GM21723 (cell line): ENCODE measurements at regions not wholly inside any gene's neighbourhood (a gene's known extent, or its start where the extent isn't known, plus 50 kb on each side); places are given as distances from the start of the nearest gene placed in this dataset.
A peak's percentile ranks its signal among the peaks of the same experiment; 100 is the strongest.

ENCODE experiments used
- ATAC-seq: cut with Tn5 transposase; IDR thresholded peaks from one replicate; pipeline ENCODE4 v1.9.1; 2021; ENCODE audit warnings: mild to moderate bottlenecking, moderate library complexity; ENCODE audit not compliant: unreplicated experiment

GRCh38 chr10:60572511-60573194 lies 183.0 kb upstream of the ANK3 start:
- ATAC-seq = peak; percentile 67

DNA sequence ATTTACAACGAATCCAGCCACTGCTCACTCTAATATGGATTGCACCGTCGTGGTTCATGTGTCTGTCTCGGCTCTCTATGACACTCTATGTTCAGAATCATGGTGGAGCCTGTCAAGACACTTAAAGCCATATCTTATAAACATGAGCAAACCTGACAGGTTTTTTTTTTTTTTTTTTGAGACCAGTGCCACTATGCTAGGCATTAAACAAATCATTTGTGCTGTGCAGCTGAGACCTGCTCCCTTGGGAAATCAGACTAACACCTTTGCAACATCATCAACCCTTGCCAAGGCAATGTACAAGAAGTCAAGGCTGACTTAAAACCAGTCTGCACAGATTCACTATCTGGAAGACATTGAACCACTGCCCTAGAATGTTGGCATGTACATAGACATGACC lies 181.2 kb upstream of the ANK3 start:
- no peak for ATAC-seq

- ATAC-seq = no peak
Observed at GRCh38 chr10:60570272-60570865, 180.7 kb upstream of the ANK3 start.

- no peak for ATAC-seq
Observed at GRCh38 chr10:60569681-60570080, 180.0 kb upstream of the ANK3 start.

DNA sequence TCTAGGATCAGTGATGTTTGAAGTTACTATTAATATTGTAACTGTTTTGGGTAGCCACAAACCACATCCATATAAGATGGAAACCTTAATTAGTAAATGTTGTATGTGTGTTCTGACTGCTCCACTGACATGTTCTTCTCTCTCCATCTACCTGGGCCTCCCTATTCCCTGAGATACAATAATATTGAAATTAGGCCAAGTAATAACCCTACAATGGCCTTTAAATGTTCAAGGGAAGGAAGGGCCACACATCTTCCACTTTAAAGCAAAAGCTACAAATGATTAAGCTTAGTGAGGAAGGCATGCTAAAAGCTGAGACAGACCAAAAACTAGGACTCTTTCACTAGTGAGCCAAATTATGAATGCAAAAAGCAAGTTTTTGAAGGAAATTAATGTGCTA lies 176.4 kb upstream of the ANK3 start:
- no peak for ATAC-seq

DNA sequence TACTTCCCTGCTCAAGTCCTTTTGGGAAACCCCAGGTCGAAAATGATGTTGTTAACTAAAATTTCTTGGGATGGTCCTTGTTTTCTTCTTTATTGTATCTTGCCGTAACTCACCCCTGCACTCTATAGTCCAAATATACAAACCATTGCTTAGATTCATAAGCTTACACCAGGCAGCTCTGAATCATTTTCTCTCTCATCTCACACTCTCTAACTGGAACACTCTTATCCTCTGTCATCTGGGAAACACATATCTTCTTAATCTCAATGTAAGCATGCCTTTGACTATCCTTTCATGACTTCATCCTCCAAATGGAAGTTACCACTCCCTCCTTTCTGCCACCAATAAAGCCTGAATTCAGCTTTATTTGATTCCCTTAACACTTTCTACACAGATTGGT lies 175.8 kb upstream of the ANK3 start:
- no peak for ATAC-seq

DNA sequence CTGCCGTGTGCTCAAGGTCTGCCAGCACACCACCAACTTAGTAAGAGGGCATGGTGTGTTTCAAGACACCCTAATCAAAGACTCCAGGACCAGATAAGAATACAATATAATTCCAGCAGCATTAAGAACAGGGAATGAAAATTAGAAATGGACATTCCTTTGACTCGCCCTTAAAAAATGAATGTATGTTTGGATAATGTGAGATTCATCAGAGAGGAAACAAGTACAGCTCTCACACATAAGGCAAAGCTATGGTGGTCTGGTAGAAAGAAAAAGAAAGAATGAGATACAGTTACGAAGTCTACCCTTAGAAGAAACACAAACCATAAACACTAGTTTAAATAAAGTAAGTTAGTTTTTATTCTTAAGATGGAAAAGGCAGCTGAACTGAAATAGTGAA lies 174.8 kb upstream of the ANK3 start:
- no peak for ATAC-seq

DNA sequence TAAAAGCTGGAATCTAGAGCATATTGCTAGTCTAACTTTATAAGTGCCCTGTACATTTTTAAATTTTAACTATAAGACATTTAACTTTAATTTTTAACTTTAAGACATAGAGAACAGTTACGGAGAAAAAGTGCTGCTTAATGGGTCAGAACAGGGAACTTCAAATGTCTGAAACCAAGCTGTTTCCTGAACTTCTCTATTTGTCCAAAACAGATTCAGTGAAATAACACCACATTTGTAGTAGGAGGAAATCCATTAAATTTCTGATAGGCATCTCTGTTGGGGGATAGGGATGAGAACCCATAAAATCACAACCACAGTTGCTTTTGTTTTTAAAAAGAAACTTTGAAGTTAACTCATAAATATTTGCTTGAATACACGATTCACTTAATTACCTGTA lies 170.8 kb upstream of the ANK3 start:
- ATAC-seq = no peak

DNA sequence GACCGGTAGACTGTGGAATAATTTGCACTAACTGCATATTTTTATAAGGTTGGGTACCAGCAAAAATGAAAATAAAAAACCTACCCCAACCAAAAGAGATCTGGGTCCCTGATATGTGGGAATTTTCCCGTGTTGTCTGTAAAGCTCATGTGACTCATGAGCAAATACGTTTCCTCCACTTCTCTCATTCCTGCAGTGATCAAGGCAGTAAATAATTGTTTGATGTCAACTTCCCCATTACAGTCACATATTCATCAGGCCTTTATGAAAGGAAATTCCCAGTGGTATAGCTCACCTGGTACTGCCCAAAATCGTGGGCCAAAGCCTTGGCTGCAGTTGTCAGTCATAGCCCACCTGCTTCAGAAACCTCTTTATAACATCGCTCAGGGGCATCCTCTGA lies 166.0 kb upstream of the ANK3 start:
- ATAC-seq = no peak

DNA sequence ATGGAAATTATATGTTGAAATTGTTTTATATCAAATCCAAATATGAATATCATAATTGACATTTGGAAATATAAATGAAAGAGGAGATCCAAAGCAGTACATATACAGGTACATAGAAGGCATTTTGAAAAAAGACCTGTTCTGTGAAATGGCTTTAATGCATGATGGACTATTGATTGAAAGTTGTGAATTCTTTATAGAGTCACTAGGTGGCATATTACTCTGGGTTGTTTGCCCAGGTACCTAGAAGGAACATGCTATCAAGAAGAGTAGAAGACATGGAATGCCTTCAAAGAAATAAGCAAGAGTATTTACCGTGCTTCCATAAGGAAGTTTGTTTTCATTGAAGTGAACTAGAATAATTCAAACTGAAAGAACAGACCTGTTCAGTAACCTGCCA lies 160.0 kb upstream of the ANK3 start:
- ATAC-seq = peak; percentile 57

DNA sequence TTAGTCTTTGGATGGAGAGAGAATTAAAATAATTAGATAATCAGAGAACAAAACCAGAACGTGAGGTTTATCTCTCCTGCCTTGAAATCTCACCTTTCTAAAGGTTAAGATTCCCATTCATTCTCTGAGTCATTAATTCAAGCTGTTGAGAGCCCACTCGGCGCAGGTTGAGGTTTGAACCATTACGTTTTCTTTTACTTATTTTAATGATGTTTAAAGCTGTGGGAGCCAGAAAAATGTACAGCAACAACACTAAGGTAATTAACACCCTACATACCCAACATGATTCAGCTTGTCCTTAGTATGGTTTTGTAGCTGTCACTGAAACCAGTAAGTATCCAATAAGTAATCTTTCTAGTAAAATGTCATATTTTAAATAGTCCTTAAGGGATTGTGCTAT lies 153.0 kb upstream of the ANK3 start:
- ATAC-seq = no peak

DNA sequence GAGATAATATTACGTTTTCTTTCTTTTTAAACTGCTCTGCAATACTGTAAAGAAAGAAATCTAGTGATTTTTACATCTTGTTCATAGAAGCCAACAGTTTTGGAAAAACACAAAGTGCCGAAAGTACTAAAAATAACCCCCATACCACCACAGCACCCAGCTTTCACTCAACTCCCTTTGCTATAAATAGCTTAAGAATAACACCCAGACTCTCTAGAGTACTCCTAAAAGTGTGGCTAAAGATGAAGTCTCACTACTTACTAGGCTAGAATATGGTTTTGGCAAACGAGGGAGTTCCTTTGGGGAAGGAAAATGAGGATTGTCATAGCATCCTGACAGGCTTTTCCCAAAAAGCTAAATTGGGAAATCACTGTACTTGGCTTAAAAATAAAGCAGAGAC lies 151.8 kb upstream of the ANK3 start:
- ATAC-seq = no peak

DNA sequence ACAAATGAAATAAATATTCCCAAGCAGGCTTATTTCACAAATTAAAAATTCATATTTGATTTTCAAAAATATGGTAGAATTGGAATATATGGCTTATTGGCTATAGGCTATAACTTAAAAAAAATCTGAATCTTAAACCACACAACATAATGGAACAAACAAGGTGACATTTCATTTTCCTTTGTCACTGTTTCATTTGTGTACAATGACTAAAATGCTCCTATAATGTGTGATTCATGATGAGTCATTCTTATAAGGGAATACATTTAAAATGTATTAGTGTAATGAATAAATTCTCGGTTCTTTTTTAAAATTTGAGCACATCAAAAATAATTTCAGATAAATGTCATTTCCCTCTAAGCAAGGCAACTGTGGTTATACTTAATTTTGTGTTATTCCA lies 148.0 kb upstream of the ANK3 start:
- ATAC-seq = no peak

DNA sequence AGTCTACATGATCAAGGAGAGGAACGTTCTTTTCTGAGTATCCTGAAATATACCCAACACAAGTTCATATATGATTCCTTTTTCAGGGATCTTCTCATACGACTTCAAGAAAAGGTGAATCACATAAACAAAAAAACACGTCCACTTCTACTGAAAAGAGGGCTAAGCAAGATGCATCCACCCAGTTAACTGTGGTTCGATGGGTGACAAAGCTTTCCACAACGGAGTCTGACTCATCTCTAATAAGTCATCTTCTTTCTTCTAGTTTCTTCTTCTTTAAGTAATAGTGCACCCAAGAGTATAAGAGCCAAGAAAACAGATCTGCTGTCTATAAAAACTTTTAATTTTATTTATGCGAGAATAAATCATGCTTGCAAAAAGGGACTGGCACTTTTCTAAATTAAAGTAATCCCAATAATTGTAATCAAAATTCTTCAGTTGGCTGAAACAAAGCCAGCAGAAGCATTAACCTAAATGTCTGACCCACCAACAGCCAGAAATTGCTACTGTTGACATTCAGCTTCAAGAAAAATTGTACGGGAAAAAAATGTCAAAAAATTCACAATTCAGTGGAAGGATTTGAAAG lies 146.9 kb upstream of the ANK3 start:
- no peak for ATAC-seq

- no peak for ATAC-seq
Observed at GRCh38 chr10:60535427-60535826, 145.8 kb upstream of the ANK3 start.

GRCh38 chr10:60534761-60535389 lies 145.2 kb upstream of the ANK3 start:
- ATAC-seq = no peak

DNA sequence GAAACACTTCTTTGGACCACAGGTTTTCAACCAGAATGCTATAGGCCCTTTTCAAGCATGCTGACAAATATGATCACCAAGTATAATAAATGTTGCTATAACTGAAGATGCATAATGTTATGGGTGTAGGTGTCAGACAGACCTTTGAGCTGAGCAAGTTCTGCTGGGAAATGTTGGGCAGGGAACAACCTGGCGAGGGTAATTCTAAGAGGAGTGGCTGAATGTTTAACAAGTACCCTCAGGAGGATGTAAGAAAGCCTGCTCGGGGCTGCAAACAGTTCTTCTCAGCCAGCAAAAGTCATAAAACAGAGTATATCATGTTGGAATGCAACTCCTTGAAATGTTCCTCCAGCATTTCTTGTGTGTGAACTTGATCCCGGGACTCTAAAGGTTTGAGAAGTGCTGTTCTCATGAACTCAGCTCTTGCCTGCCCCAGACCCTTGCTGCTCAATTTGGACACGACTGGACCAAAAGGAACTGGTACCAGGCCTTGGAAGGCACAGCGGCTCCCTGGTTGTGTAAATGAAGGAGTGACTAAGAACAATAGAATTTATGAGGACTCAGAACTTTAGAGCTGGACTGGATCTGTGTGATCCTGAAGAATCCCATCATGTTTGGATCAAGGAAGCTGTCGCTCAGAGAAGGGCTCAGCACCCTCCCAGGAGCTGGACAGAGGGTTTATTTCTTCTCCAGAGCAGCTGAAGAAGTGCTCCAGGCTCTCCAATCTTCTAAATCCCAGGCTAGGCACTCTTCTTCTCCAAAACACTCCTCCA lies 143.2 kb upstream of the ANK3 start:
- ATAC-seq = no peak

DNA sequence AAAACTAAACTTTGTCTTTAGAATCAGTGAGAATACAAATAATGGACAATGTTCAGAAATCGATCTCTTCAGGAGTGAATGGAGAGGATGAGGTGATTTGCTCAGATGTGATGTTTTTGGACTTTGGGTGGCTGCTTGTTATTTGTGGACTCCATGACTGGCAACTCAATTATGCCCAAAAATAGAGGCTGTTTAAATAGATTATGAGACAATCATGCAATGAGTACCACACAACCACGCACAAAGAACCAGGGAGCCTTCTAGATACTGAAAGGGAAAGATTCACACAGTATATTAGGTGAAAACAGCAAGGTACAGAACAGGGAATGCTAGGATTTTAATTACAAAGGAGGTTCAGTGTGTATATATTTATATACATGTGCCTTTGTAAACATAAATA lies 141.3 kb upstream of the ANK3 start:
- ATAC-seq = no peak

DNA sequence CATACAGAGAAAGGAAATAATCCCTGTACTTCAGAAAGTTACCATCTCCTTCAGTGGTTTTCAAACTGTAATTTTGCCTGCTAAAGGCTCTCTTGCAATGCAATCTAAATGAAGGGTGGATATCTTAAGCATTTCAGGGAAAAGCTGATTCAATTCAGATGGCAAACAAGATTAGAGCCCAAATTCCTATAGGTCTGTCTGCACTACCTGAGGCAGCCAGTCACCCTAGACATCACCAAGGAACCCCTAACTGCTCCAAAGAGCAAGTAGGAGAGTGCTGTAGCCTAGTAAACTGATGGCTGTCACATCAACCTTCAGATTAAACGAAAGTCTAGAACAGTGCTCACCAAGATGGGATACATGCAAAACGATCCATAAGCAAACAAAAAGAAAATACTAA lies 138.0 kb upstream of the ANK3 start:
- no peak for ATAC-seq

- ATAC-seq = no peak
Observed at GRCh38 chr10:60525716-60526585, 136.3 kb upstream of the ANK3 start.

GRCh38 chr10:60524541-60524940 lies 134.9 kb upstream of the ANK3 start:
- ATAC-seq = no peak
